AG04450 (cell line): ENCODE measurements at regions not wholly inside any gene's neighbourhood (a gene's known extent, or its start where the extent isn't known, plus 50 kb on each side); places are given as distances from the start of the nearest gene placed in this dataset.

Experiments used
- CTCF ChIA-PET: fragments of 300-600, 350-600 bp; formaldehyde crosslinking; extraction: SDS; loops from one replicate; lab custom pipeline; 2022; ENCODE audit warnings: antibody characterized with exemption, inconsistent platforms; lab: Charles Lee
- POLR2A ChIA-PET: fragments of 350-600 bp; formaldehyde crosslinking; extraction: SDS; loops from one replicate; lab custom pipeline; 2021; ENCODE audit warnings: antibody characterized with exemption, inconsistent platforms; lab: Yijun Ruan, JAX
- DNase-seq: peaks from one replicate; pipeline ENCODE4 v3.0.0-alpha.2; 2011; ENCODE audit warnings: low read depth, low spot score
- H3K27ac ChIP-seq: one replicate; pipeline ENCODE4 v1.5.1; 2012; ENCODE audit warnings: low read depth, low read length, control low read depth
- H3K27me3 ChIP-seq: one replicate; pipeline ENCODE4 v1.6.0; 2012; ENCODE audit warnings: low read length; ENCODE audit not compliant: control insufficient read depth, insufficient read depth
- H3K4me3 ChIP-seq: 2 replicates; pipeline ENCODE4 v1.5.1; 2011; ENCODE audit warnings: mild to moderate bottlenecking, low read depth, low read length, control low read depth
- H3K9me3 ChIP-seq: 2 replicates; pipeline ENCODE4 v1.5.1; 2012; ENCODE audit warnings: low read length; ENCODE audit not compliant: control insufficient read depth, insufficient read depth
- TF ChIP-seq, protein P1 (sequence below): IDR thresholded peaks from 2 replicates; pipeline ENCODE4 v1.5.1; 2011; ENCODE audit warnings: low read depth, low read length, control low read depth, inconsistent platforms

GRCh38 chr7:145543242-145543641, 573.4 kb upstream of the CNTNAP2 start:
- Histone ChIP-seq H3K4me3 (no peak overlapping the region), H3K27ac (no peak overlapping the region), H3K9me3 (no peaks in the 10 kb centered on the region), H3K27me3 (no peaks in the 10 kb centered on the region)
- TF ChIP-seq, protein P1, sequence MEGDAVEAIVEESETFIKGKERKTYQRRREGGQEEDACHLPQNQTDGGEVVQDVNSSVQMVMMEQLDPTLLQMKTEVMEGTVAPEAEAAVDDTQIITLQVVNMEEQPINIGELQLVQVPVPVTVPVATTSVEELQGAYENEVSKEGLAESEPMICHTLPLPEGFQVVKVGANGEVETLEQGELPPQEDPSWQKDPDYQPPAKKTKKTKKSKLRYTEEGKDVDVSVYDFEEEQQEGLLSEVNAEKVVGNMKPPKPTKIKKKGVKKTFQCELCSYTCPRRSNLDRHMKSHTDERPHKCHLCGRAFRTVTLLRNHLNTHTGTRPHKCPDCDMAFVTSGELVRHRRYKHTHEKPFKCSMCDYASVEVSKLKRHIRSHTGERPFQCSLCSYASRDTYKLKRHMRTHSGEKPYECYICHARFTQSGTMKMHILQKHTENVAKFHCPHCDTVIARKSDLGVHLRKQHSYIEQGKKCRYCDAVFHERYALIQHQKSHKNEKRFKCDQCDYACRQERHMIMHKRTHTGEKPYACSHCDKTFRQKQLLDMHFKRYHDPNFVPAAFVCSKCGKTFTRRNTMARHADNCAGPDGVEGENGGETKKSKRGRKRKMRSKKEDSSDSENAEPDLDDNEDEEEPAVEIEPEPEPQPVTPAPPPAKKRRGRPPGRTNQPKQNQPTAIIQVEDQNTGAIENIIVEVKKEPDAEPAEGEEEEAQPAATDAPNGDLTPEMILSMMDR: no peak
- ChIA-PET POLR2A (no interaction called here), CTCF (no interaction called here)
- no peak for DNase-seq

DNA sequence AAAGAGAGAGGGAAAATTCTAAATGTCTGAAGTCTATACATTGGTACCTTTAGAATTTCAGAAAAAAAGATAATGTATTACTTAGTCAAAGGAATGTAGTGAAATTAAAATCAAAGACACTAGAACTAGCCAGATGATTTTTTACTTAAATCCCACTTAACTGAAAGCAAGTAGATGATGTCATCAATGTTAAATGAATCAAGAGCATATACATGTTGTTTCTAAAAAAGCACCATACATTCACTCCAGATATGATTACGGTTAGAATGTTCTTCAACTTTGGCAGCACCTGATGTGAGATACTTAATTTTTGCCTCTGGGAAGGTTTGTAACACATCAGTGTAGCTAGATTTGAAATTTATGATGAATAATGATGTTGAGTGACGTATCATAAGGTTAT, 576.7 kb upstream of the CNTNAP2 start:
- ChIA-PET POLR2A (no interaction called here), CTCF (no interaction called here)
- Histone ChIP-seq H3K27ac (no peak overlapping the region), H3K9me3 (peaks cover 4% of the 10 kb centered on the region; the same call in 1 of the 2 replicates), H3K27me3 (no peaks in the 10 kb centered on the region), H3K4me3 (no peak overlapping the region)
- TF ChIP-seq, protein P1: no peak
- no peak for DNase-seq

GRCh38 chr7:145534301-145534700, 582.3 kb upstream of the CNTNAP2 start:
- Histone ChIP-seq H3K9me3 (peaks cover 7% of the 10 kb centered on the region), H3K27ac (no peak overlapping the region), H3K4me3 (no peak overlapping the region), H3K27me3 (no peaks in the 10 kb centered on the region)
- TF ChIP-seq, protein P1: no peak
- no peak for DNase-seq
- POLR2A ChIA-PET: no interaction called here
- CTCF ChIA-PET: no interaction called here

DNA sequence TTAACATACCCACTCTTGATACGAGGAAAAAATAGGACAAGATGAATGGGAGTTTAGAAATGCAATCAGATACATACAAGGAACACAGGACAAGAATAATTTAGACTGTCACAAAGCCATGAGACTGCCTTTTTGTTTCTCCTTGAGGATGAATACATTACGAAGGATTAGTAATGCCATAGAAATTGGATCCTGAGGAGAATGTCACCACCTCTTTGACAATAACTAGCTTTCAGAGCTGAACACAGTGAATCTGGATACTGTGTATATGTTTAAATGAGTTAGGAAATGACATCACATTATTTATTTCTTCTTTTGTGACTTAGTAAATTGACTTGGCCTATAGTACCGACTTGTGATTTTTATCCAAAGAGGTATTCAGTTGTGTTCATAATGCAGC, 596.3 kb upstream of the CNTNAP2 start:
- DNase-seq: no peak
- ChIA-PET CTCF (no interaction called here), POLR2A (no interaction called here)
- H3K4me3 ChIP-seq: no peak overlapping the region
- no peak overlapping the region for H3K27ac ChIP-seq
- peaks cover 4% of the 10 kb centered on the region; the same call in 1 of the 2 replicates for H3K9me3 ChIP-seq
- no peaks in the 10 kb centered on the region for H3K27me3 ChIP-seq
- TF ChIP-seq, protein P1: no peak

- Histone ChIP-seq H3K27ac (no peak overlapping the region), H3K4me3 (no peak overlapping the region), H3K9me3 (peaks cover 5% of the 10 kb centered on the region; the same call in 1 of the 2 replicates), H3K27me3 (no peaks in the 10 kb centered on the region)
- CTCF ChIA-PET: no interaction called here
- no peak for DNase-seq
- TF ChIP-seq, protein P1: no peak
- POLR2A ChIA-PET: no interaction called here
Measured at GRCh38 chr7:145511004-145511403, 605.6 kb upstream of the CNTNAP2 start.
